ENCODE measurements at regions not wholly inside any gene's neighbourhood (a gene's known extent, or its start where the extent isn't known, plus 50 kb on each side); places are given as distances from the start of the nearest gene placed in this dataset.
"Not testable (repeated sequence)": the region's sequence is repeated elsewhere in the genome, so short reads cannot be mapped to it uniquely, and the experiment has no call there.

DNA sequence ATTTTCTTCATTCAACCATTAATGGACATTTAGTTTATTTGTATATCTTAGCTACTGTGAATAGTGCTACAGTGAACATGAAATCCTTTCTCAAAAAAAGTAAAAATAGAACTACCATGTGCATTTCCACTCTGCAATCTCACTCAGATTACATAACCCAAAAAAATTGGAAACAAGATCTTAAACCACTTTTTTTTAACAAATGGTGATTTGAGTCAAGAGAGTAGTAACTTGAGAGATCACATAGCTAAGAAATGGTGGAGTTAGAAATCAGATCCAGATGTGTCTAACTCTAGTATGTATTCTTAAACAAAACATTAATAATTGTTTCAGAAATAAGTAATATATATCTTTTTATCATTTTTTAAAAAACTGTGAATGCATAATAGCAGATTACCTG lies 318.3 kb upstream of the SGCG start:
- no peak for TF ChIP-seq CTCF (conservative IDR thresholded peaks at IDR 0.05)
- H3K27ac ChIP-seq: no peak overlapping the region

DNA sequence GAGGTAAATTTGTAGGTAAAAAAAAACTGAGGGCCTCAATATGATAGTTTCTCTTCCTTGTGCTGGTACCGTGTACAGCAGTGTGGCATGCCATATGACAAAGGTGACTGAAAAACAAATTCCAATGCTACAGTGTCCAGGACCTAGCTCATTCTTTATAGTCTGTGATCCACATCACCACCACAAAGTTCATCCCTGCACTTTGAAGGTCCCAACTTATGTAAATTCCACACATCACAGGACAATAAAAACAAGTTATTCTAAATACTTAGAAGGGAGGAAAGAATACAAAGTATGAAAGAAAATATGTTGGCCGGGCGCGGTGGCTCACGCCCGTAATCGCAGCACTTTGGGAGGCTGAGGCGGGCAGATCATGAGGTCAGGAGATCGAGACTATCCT lies 314.6 kb upstream of the SGCG start:
- TF ChIP-seq CTCF (conservative IDR thresholded peaks at IDR 0.05): no peak
- no peak overlapping the region for H3K27ac ChIP-seq

DNA sequence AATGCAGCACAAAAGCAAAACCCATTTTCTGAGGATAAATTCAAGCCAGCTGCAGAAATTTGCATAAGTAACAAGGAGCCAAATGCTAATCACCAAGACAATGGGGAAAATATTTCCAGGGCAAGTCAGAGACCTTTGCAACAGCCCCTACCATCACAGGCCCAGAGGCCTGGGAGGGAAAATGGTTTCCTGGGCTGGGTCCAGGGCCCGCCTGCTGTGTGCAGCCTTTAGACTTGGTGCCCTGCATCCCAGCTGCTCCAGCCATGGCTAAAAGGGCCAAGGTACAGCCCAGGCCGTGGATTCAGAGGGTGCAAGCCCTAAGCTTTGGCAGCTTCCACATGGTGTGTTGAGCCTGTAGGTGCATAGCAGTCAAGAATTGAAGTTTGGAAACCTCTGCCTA lies 309.5 kb upstream of the SGCG start:
- TF ChIP-seq CTCF (conservative IDR thresholded peaks at IDR 0.05): no peak
- H3K27ac ChIP-seq: no peak overlapping the region

- H3K27ac ChIP-seq: no peak overlapping the region
- TF ChIP-seq CTCF (conservative IDR thresholded peaks at IDR 0.05): no peak
These were observed 305.9 kb upstream of the SGCG start for GRCh38 chr13:22874839-22875238.

GRCh38 chr13:22877421-22877820 lies 303.4 kb upstream of the SGCG start:
- H3K27ac ChIP-seq: no peak overlapping the region
- TF ChIP-seq CTCF (conservative IDR thresholded peaks at IDR 0.05): no peak

- no peak overlapping the region for H3K27ac ChIP-seq
These were observed 299.7 kb upstream of the SGCG start for GRCh38 chr13:22880741-22881720.

DNA sequence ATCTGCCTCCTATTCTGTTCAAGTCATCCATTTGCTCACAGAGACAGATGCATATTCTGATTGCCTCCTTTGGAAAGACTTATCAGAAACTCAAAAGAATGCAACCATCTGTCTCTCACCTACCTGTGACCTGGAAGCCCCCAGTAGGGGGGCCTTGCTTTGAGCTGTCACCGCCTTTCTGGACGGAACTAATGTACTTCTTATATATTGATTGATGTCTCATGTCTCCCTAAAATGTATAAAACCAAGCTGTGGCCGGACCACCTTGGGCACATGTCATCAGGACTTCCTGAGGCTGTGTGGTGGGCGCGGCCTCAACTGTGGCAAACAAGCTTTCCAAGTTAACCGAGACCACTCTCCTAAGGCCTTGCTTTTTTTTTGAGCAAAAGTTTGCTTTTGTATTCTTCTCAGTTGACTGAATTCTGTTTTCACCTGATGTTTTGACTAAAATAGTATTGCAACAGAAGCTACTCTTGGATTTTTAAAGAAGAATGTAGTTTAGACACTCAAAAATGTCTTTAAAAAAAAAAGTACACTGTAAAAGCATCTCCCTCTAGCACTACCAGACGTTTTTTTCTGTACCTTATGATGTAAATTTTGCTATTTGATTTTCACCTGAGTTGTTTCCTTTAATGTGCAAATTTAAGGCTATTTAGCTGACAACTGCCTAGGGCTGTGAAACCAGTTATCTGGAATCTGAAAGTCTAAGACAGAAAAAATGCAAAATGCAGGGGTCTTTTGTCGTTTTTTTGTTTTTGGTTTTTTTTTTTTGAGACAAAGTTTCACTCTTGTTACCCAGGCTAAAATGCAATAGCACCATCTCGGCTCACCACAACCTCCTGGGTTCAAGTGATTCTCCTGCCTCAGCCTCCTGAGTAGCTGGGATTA lies 298.8 kb upstream of the SGCG start:
- H3K27ac ChIP-seq: not testable (repeated sequence)

More at GRCh38 chr13:22880741-22881720, 299.7 kb upstream of the SGCG start:
- no peak for TF ChIP-seq CTCF (conservative IDR thresholded peaks at IDR 0.05)
